NCI-H1092 treated with DMSO at 0.1 percent for 48 hours (cell line): ENCODE measurements at regions not wholly inside any gene's neighbourhood (a gene's known extent, or its start where the extent isn't known, plus 50 kb on each side); places are given as distances from the start of the nearest gene placed in this dataset.
"Not testable (repeated sequence)": the region's sequence is repeated elsewhere in the genome, so short reads cannot be mapped to it uniquely, and the experiment has no call there.

Source experiments
- DNase-seq: peaks from one replicate; lab custom pipeline; 2025; lab: John Stamatoyannopoulos, UW

DNA sequence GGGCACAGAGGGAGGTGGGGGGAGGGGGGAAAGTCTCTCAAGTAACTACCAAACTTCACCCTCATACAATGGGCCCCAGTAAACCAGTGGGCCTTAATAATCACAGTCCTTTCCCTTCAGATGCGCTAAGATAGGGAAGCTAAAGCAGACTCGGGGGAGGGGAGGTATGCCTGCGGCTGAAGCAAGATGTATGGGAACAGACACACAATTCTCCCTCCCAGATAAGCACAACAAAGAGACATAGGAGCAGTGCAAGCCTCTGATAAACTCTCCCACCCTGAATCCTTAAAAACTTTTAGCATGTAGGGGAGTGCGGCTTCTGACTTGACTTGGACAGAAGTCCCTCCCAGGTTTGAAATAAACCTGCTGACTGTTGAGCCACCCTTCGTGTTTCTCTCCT, 54.7 kb downstream of the PROP1 start:
- DNase-seq, result not testable (repeated sequence)

- DNase-seq, result peak; percentile 16
These were observed 56.5 kb downstream of the PROP1 start for GRCh38 chr5:177939246-177940171.

DNA sequence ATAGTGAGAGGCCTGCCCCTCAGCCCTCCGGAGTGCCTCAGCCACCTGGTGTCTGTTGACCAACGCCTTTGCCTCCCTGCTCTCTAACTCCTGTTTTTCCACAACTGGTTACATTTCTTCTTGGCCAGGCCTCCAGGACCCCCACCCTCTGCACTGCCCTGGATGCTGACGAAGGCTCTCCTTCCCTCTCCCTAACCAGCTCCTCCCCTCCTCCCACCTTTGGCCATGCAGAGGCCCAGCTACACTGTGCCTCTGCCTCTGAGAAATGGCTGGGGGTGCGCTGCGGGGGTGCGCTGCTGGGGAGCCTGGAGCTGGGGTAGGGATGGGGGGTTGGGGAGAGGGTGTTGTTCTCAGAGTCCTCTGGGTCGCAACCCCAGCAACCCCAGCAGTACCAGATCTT, 57.3 kb downstream of the PROP1 start:
- not testable (repeated sequence) for DNase-seq

DNA sequence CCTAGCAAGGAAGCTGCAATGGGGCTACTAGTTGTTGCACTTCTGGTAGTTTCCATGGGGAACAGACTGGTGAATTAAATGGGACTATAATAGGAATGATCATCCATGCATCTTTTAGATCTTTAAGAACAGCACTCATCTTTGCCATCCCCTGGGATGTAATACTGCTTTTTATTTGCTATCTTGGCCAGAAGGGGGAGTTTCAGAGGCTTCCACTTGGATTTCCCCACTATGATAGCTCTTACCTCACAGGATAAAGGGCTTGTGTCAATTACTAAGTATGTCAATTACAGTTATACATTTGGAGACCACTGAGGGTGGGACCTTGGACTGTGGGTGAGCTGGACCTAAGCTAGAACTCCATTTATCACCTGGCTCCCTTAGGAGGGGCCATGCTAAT, 61.8 kb downstream of the PROP1 start:
- not testable (repeated sequence) for DNase-seq

- DNase-seq, result not testable (repeated sequence)
These were observed 65.6 kb downstream of the PROP1 start for GRCh38 chr5:177930269-177931022.

- DNase-seq, result not testable (repeated sequence)
These were observed 66.4 kb downstream of the PROP1 start for GRCh38 chr5:177929618-177930017.

- DNase-seq, result not testable (repeated sequence)
These were observed 68.5 kb downstream of the PROP1 start for GRCh38 chr5:177927500-177927899.

DNA sequence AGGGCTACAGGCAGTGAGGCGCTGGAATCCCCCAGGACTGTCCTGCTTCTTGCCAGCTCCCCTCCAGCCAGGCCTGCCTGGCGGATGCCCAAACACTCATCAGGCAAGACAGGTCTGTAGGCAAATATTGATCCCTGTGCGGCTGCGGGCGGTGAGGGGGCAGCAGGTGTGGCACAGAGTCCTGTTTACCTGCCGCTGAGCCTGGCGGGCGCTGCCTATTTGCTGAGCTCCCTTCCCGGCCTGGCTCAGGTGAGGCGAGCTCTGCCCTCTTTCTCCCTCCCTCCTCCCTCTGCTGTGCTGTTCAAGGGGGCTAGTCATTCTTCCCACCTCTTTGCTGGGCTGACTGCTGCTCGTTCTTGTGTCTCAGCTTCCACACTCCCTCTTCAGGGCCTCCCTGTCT, 71.5 kb downstream of the PROP1 start:
- not testable (repeated sequence) for DNase-seq

- DNase-seq, result not testable (repeated sequence)
These were observed 72.2 kb downstream of the PROP1 start for GRCh38 chr5:177923837-177924236.

GRCh38 chr5:177923189-177923588, 72.9 kb downstream of the PROP1 start:
- DNase-seq, result not testable (repeated sequence)

DNA sequence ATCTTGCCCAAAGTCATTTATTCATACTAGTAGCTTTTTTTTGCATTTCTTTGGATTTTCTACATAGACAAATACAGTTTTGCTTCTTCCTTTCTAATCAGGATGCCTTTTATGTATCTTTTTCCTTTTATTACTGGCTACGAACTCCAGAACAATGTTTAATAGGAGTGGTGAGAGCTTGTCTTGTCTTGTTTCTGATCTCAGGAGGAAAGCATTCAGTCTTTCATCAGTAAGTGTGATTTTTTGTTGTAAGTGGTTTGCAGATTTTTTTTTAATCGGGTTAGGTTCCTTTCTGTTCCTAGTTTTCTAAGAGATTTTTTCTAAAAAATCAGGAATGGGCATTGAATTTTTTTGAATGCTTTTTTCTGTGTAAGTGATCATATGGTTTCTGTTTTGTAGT, 86.8 kb downstream of the PROP1 start:
- not testable (repeated sequence) for DNase-seq

DNA sequence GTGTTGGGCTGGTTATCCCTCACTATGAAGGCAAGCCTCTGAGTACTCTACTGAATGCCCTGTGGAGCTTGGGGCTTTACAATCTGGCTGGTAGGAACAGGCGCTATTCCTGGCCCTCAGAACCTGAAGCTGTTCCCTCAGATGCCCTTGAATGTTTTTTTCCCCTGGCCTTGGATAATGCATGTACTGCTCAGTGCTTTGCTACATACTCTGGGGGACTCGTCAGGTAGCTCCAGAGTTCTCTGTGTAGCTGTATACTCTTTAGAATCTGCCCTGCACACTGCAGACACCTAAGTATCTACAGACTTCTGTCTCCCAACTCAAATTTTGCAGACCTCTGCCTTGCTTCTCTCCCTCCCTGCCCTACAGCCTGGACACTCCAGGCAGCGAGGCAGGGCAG, 93.2 kb downstream of the PROP1 start:
- DNase-seq, result not testable (repeated sequence)

GRCh38 chr5:177900066-177900465, 96.0 kb downstream of the PROP1 start:
- not testable (repeated sequence) for DNase-seq

- DNase-seq, result not testable (repeated sequence)
These were observed 101.2 kb downstream of the PROP1 start for GRCh38 chr5:177894681-177895453.

DNA sequence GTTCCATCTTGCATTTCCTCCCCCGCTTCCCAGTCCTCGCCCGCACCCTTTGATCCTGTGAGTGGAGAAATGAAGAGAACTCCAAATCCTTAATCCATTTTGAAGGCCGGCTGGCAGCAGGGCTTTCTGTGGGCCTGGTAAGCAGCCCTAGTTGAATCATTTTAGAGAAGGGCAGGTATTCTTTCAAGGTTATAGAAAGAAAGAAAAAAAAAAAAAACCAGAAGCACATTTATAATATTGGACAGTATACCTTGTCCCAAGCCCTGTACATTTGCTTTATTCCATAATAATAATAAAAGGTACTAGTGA, 103.7 kb downstream of the PROP1 start:
- DNase-seq, result not testable (repeated sequence)

GRCh38 chr5:177891547-177892356, 104.3 kb downstream of the PROP1 start:
- not testable (repeated sequence) for DNase-seq

GRCh38 chr5:177883295-177883694, 100.6 kb upstream of the FAM153A start:
- not testable (repeated sequence) for DNase-seq

- not testable (repeated sequence) for DNase-seq
These were observed 93.2 kb upstream of the FAM153A start for GRCh38 chr5:177875900-177876238.

GRCh38 chr5:177875013-177875899, 92.6 kb upstream of the FAM153A start:
- DNase-seq, result not testable (repeated sequence)

GRCh38 chr5:177863822-177864446, 81.2 kb upstream of the FAM153A start:
- DNase-seq, result not testable (repeated sequence)
